Renal cortex interstitium (tissue), 11 donors: ENCODE measurements at regions not wholly inside any gene's neighbourhood (a gene's known extent, or its start where the extent isn't known, plus 50 kb on each side); places are given as distances from the start of the nearest gene placed in this dataset.

Experiments used
- DNase-seq, 11 donors: peaks; one replicate each; pipeline ENCODE4 v3.0.0-alpha.2; 2013; ENCODE audit warnings: low read depth in 9 of 11, low spot score in 4 of 11; ENCODE audit errors: extremely low read depth in 1 of 11

DNA sequence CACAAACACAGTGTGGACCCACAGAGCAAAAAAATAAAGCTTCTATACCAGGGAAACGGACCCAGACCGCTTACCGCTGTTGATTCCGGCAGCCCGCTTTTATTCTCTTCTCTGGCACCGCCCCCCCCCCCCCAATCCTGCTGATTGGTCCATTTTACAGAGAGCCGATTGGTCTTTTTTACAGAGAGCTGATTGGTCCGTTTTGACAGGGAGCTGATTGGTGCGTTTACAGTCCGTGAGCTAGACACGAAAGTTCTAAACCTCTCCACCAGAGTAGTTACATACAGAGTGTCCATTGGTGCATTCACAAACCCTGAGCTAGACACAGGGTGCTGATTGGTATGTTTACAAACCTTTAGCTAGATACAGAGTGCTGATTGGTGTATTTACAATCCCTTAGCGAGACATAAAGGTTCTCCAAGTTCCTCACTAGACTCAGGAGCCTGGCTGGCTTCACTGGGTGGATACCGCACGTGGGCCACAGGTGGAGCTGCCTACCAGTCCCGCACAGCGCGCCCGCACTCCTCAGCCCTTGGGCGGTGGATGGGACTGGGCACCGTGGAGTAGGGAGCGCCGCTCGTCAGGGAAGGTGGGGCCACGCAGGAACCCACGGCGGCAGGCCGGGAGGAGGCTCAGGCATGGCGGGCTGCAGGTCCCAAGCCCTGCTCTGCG is 92.4 kb downstream of the HAPSTR1 start:
- no peak for DNase-seq

DNA sequence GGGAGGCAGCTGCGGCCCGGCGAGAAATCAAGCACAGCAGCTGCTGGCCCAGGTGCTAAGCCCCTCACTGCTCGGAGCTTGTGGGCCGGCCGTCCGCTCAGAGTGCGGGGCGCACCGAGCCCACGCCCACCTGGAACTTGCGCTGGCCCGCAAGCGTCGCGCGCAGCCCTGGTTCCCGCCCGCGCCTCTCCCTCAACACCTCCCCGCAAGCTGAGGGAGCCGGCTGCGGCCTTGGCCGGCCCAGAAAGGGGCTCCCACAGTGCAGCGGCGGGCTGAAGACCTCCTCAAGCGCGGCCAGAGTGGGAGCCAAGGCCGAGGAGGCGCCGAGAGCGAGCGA is 92.9 kb downstream of the HAPSTR1 start:
- no peak for DNase-seq

DNA sequence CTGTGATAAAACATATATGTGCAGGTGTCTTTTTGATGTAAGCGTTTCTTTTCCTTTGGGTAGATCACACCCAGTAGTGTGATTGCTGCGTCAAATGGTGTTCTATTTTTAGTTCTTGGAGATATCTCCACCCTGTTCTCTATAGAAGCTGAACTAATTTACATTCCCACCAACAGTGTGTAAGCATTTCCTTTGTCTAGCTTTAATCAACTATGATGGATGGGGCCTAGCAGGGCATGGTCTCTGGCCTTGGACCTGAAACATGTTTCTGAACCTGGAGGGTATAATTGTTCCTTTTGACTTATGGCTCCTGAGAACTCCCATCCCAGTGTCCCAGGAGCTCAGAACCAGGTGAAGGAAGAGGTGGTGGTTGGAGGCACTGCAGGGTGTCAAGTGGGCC is 93.9 kb downstream of the HAPSTR1 start:
- no peak for DNase-seq

DNA sequence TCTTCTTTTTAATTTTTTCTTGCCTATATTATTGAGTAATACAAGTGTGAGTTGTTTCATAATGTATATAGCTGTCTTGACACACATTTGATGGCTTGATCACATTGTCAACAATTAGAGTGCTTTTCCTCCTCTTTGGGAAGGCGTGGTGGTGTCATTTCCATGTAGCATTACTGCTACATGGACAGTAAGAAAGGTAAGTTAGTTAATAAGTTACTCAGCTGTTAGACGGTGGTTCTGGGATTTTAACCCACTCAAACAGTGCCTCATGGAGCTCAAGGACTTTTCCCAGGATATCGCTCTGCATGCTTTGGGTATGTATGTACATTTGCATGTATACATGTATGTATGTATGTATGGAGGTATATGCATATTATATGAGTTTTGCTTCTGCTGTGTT is 94.6 kb downstream of the HAPSTR1 start:
- no peak for DNase-seq

DNA sequence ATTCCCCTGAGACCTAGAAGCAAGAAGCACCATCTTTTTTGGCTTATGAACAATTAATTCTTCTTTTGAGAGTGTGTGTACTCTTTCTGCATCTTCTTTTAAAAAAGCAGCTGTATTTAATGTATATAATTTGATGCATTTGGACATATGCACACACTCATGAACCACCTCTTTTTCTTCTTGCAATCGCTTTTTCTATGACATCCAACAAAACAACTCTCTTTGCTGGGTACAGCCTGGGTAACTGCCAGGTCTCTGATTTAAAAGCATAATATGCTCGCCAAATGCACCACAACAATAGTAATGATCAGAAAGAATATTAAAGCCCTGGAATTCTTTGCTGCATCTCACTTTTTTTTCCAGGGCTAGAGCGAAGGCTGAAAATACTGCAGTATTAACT is 97.3 kb downstream of the HAPSTR1 start:
- DNase-seq: no peak

DNA sequence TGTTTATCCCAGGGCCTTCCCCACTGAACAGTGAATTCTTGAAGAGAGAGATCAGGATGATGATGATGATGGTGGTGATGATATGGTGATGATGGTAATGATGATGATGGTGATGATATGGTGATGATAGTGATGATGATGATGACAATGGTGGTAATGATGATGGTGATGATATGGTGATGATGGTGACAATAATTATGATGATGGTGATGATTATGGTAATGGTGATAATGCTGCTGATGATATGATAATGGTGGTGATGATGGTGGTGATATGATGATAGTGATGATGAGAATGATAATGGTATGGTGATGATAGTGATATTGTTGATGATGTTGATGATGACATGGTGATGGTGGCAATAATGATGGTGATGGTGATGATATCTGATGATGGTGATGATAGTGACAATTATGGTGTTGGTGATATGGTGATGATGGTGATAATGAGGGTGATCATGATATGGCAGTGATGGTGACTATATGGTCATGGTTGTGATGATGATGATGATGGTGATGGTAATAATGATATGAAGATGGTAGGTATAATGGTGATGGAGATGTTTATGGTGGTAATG is 99.9 kb downstream of the HAPSTR1 start:
- no peak for DNase-seq

DNA sequence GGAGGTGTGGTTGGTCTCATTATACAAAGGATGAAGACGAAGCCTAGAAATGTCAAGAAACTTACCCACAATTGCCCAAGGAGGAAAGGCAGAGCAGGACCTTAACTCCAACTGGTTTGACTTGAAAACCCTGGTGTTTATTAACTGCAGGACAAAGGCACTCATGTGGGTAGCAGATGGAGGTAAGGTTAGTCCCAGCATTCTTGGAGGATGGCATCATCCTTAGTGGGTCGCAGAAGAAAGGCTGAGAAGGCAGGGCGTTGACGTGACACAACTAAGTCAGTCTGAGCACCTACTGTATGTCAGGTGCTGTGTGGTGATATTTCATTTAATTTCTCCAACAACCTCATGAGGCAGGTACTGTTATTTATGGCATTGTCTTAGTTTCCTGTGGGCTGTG is 101.3 kb downstream of the HAPSTR1 start:
- DNase-seq: no peak

DNA sequence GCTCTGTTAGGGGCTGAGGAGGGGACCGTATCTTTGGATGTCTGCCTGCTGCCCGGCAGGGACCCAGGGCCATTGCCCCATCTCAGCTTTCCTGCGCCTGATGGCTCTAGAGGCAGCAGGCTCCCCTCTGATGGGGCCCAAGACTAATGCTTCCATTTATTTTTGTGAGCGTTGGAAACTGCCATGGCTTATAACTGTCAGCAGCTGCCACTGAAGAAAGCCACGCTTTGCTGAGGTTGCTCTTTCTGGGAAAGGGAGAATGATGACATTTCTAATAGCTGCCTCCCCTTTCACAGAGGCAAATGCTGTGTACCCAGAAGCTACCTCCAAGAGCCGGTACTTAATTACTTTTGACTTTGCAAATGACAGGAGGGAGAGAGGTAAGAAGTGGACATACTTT is 103.8 kb downstream of the HAPSTR1 start:
- DNase-seq: no peak

DNA sequence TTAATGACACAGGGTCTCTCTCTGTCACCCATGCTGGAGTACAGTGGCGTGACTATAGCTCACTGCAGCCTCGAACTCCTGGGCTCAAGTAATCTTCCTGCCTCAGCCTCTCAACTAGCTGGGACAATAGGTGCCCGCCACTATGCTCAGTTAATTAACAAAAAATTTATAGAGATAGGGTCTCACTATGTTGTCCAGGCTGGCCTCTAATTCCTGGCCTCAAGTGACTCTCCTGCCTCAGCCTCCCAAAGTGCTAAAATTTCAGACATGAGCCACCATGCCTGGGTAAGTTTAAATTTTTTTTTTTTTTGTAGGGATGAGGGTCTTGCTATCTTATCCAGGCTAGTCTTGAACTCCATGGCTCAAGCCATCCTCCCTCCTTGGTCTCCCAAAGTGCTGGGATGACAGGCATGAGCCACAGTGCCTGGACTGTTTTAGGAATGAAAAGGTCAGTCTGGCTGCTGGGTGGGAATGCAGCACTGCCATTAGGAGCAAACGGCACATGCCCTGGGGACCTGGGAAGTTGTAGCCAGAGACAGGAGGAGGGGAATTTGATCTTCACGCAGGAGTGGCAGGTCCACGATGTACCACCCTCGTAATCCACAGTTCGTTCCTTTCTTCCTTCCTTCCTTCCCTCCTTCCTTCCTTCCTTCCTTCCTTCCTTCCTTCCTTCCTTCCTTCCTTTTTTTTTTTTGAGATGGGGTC is 106.7 kb downstream of the HAPSTR1 start:
- no peak for DNase-seq

DNA sequence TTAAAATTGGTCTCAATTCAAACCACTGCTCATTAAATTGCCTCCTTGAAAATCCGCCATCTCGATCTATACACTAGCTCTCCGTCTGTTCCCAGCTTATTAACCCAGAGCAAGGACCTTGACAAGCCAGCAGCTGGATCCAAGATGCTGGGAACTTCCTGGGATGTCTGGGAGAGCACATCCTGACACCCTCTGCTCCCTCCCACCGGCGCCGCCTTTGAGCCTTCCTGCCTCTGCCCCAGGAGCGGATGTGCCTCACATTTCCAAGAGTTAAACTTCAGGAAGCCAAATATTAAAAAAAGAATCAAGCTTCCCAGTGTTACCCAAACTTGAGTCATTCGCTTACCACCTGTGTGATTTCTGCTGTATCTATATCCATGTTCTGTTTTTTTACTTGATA is 107.9 kb downstream of the HAPSTR1 start:
- no peak for DNase-seq

DNA sequence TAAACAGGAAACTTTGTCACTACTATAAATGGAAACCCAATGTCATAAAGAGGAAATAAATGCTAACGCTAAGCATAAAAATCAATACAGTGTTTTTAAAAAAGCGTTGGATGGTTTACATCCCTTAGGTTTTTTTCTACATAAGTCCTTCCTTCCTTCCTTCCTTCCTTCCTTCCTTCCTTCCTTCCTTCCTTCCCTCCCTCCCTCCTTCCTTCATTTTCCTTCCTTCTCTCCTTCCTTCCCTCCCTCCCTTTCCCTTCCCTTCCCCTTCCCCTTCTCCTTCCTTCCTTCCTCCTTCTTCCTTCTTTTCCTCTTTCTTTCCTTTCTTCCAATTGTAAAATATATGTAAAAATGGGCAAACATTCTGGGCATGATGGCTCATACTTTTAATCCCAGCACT is 108.3 kb downstream of the HAPSTR1 start:
- DNase-seq: no peak

DNA sequence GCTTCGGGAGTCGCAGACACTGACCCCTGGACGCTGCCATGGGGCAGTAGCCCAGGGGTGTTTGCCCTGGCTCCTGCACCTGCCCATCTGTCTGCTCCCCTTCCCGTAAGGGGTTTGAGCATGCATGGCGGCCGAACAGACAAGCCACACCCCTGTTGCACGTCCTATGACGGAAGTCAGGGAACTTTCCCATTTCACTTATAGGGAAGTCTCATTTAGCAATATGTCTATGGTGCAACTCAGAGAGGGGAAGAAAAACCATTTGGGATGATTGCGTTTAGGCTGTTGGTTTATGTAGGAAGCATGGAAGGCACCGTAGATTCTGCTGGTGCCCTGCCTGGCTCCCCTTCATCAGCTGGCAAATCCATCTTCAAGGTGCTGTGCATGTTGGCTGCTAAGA is 112.5 kb downstream of the HAPSTR1 start:
- DNase-seq: no peak

DNA sequence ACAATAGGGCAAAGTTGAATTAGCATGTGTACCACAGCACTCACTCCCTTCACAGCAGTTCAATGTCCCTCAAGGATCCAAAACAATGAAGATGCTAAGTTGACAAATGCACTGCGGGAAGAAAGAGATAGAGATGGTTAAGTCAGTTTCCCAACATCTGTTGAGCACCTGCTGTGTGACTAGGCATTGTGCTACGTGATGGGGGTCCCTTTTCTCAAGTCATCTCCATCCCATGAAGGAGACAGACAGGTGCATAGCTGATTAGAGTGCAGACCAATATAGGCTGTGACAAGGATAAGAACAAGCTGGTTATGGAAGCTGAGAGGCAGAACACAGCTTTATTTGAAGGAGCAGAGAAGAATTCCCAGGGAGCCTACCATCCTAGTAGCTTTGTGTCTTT is 114.2 kb downstream of the HAPSTR1 start:
- DNase-seq: no peak

DNA sequence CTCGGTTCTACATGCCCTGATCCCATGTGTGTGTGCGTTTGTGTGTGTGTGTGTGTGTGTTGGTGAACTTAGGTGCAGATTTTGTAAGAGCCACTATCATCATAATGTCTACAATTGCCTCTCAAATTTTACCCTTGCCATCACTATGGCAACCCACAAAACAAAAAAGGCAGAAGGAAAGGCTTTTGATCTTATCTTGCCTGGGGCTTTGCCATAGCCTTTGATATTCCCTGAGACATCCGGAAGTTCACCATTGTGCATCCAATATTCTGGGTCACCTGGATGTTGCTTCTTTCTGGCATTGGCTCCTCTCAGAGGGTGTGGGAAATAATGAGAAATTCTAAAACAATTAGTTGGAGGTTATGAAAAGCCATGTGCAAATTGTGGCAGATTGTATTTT is 114.7 kb downstream of the HAPSTR1 start:
- no peak for DNase-seq

DNA sequence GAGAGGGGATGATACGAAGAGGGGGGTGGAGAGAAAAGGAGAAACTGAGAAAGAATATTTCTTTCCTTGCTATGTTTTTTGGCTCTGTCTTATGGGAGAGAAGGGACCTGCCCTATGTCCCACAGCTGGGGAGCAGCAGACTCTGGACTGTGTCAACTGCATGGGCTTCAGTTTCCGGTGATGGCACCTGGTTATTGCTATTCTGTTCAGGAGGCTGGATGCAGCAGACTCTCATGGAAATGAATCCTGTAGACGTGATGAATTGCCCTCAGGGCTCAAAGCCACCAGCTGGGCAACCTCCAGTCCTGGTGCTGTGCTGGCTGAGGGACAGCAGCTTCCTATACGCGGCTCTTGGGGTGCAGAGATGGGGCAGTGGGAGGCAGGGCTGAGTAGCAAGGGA is 121.2 kb downstream of the HAPSTR1 start:
- no peak for DNase-seq

DNA sequence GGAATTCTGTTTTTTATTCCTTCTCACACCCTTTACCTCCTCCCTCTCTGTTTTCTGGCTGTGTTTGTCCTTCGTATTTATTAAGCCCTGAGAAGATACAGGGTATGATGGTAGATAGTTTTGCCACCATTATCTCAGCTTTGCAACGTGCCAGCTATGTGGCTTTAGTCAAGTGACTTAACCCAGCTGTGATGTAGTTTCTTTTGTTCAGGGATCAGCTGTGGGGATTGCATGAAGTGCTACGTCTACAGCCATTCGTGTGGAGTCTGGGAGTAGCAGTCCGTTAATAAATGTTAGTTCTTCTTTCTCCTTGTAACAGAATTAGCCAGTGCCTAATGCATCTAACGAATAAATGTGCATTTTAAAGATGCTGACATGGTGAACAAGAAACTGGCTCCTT is 128.4 kb downstream of the HAPSTR1 start:
- DNase-seq: no peak

DNA sequence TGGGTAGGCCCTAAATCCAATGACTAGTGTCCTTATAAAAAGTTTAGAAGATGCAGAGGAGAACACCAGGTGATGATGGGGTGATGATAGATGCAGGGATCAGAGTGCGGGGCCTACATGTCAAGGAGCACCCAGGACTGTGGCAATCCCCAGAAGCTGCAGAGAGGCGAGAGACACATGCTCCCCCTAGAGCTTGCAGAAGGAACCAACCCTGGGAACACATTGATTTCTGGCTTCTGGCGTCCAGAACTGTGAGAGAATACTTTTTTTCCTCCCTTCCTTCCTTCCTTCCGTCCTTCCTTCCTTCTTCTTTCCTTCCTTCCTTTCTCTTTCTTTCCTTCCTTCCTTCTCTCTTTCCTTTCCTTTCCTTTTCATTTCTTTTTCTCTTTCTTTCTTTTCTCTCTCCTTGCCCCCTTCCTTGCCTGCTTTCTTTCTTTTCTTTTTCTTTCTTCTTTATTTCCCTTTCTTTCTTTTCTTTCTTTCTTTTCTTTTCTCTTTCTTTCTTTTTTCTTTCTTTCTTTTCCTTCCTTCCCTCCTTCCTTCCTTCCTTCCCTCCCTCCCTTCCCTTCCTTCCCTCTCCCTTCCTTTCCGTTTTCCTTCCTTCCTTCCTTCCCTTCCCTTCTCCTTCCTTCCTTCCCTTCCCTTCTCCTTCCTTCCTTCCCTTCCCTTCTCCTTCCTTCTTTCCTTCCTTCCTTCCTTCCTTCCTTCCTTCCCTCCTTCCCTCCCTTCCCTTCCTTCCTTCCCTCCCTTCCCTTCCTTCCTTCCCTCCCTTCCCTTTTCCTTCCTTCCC is 134.3 kb downstream of the HAPSTR1 start:
- DNase-seq: no peak

DNA sequence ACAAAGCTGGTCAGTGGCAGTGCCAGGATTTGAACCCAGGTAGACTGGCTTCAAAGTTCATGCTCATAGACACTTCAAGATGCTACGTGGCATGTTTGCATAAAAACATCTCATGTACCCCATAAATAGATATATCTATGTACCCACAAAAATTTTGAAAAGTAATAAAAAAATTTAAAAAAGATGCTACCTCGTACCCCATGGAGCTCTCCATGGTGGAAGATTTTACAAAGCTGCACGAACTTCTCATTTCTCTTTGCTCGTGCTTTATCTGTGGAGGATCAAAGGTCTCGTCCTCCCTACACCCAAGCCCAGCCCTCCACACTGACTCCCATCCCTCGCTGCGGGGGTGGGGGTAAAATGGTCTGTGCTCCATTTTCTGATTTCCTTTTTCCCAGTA is 135.5 kb downstream of the HAPSTR1 start:
- no peak for DNase-seq

DNA sequence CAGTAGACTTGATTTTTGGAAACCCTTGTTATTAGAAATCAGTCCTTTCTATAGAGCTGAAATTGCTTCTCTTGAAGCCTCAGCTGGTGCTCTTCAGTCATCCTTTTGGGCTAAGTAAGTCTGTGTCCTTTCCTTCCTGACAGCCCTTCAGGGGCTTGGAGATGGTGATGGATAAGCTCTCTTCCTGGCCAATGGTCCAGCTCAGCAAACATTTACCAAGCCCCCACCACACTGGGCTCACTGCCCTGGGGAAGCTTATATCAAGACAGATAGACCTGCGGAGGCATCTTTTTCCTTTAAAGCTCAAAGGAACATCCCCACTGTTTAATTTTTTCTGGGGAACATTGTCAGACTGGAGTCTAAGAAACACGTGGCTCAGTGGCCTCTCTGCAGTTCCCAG is 139.6 kb downstream of the HAPSTR1 start:
- no peak for DNase-seq

DNA sequence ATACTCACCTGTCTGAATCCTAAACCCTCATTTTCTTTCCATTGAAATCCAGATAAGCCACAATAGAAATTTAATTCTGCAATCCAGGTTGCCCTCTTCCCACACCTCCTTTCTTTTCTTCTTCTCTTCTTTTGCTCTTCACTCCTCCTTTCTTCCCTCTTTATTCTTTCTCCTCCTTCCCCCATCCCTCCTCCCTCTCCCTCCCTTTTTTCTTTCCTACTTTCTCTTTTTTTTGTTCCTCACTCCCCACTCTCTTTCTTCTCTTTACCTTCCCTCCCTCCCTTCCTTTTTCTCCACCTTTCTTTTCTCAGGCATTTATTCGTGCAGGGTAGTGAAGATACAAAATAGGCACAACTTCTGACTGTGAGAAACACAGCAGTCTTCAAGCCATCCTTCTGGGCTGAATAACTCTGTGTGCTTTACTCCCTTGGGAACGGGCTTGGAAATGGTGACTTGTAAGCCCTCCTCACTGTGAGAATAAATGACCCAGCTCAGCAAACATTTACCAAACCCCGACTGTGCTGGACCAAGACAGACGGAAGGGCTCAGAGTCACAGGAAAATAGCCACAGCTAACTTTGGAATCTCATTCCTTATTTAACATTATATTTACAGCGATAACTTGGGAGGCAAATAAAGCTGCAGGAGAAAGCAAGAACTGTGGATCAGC is 140.8 kb downstream of the HAPSTR1 start:
- DNase-seq: no peak
